ENCODE measurements at regions not wholly inside any gene's neighbourhood (a gene's known extent, or its start where the extent isn't known, plus 50 kb on each side); places are given as distances from the start of the nearest gene placed in this dataset.

DNA sequence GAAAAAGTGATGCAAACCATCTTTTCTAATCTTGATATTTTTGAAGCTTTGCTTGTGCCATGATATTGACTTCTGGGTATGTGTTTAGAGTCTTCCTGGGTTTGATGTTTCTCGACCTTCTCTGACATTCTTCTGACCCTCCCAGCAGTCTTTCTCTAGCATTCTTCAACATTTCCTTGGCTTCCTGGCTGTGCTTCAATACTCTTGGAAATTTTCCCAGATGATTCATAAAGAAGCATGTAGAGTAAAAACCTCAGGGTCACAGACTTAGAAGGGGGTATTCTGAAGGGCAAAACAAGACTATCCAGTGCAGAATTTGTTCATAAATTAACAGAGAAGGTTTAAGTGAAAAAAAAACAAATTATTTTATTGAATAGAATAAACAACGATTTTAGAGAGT lies 946.3 kb upstream of the PCDH9 start:
- no peak overlapping the region for H3K27ac ChIP-seq (ENCODE audit: low read depth in 1 of 2, low read length in 2 of 2)
- no peak overlapping the region for H3K9ac ChIP-seq (ENCODE audit: low read depth in 1 of 2, low read length in 2 of 2)
- TF ChIP-seq, protein P1, sequence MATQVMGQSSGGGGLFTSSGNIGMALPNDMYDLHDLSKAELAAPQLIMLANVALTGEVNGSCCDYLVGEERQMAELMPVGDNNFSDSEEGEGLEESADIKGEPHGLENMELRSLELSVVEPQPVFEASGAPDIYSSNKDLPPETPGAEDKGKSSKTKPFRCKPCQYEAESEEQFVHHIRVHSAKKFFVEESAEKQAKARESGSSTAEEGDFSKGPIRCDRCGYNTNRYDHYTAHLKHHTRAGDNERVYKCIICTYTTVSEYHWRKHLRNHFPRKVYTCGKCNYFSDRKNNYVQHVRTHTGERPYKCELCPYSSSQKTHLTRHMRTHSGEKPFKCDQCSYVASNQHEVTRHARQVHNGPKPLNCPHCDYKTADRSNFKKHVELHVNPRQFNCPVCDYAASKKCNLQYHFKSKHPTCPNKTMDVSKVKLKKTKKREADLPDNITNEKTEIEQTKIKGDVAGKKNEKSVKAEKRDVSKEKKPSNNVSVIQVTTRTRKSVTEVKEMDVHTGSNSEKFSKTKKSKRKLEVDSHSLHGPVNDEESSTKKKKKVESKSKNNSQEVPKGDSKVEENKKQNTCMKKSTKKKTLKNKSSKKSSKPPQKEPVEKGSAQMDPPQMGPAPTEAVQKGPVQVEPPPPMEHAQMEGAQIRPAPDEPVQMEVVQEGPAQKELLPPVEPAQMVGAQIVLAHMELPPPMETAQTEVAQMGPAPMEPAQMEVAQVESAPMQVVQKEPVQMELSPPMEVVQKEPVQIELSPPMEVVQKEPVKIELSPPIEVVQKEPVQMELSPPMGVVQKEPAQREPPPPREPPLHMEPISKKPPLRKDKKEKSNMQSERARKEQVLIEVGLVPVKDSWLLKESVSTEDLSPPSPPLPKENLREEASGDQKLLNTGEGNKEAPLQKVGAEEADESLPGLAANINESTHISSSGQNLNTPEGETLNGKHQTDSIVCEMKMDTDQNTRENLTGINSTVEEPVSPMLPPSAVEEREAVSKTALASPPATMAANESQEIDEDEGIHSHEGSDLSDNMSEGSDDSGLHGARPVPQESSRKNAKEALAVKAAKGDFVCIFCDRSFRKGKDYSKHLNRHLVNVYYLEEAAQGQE (IDR thresholded peaks at IDR 0.05), result no peak
- TF ChIP-seq JUND (IDR thresholded peaks at IDR 0.05) (no peak), FOXA2 (IDR thresholded peaks at IDR 0.05) (no peak), RAD21 (IDR thresholded peaks at IDR 0.05) (no peak), HNF4G (IDR thresholded peaks at IDR 0.05) (no peak), NR2F2 (IDR thresholded peaks at IDR 0.05) (no peak), GABPA (IDR thresholded peaks at IDR 0.05 in 1 of 2, conservative IDR thresholded peaks at IDR 0.05 in 1 of 2) (no peak), EGR1 (IDR thresholded peaks at IDR 0.05; ENCODE audit: low read depth in 2 of 2) (no peak), SP1 (IDR thresholded peaks at IDR 0.05) (no peak), FOXA1 (IDR thresholded peaks at IDR 0.05) (no peak), RXRA (IDR thresholded peaks at IDR 0.05) (no peak), TAF1 (conservative IDR thresholded peaks at IDR 0.05) (no peak), HNF4A (conservative IDR thresholded peaks at IDR 0.05) (no peak), YY1 (IDR thresholded peaks at IDR 0.05) (no peak)
- TF ChIP-seq, protein P2, sequence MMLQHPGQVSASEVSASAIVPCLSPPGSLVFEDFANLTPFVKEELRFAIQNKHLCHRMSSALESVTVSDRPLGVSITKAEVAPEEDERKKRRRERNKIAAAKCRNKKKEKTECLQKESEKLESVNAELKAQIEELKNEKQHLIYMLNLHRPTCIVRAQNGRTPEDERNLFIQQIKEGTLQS (IDR thresholded peaks at IDR 0.05), result no peak
- TF ChIP-seq, protein P3, sequence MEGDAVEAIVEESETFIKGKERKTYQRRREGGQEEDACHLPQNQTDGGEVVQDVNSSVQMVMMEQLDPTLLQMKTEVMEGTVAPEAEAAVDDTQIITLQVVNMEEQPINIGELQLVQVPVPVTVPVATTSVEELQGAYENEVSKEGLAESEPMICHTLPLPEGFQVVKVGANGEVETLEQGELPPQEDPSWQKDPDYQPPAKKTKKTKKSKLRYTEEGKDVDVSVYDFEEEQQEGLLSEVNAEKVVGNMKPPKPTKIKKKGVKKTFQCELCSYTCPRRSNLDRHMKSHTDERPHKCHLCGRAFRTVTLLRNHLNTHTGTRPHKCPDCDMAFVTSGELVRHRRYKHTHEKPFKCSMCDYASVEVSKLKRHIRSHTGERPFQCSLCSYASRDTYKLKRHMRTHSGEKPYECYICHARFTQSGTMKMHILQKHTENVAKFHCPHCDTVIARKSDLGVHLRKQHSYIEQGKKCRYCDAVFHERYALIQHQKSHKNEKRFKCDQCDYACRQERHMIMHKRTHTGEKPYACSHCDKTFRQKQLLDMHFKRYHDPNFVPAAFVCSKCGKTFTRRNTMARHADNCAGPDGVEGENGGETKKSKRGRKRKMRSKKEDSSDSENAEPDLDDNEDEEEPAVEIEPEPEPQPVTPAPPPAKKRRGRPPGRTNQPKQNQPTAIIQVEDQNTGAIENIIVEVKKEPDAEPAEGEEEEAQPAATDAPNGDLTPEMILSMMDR (IDR thresholded peaks at IDR 0.05; ENCODE audit: low read depth, low read length, missing input control), result no peak
- TF ChIP-seq, protein P4, sequence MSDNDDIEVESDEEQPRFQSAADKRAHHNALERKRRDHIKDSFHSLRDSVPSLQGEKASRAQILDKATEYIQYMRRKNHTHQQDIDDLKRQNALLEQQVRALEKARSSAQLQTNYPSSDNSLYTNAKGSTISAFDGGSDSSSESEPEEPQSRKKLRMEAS (IDR thresholded peaks at IDR 0.05), result no peak
- TF ChIP-seq, protein P5, sequence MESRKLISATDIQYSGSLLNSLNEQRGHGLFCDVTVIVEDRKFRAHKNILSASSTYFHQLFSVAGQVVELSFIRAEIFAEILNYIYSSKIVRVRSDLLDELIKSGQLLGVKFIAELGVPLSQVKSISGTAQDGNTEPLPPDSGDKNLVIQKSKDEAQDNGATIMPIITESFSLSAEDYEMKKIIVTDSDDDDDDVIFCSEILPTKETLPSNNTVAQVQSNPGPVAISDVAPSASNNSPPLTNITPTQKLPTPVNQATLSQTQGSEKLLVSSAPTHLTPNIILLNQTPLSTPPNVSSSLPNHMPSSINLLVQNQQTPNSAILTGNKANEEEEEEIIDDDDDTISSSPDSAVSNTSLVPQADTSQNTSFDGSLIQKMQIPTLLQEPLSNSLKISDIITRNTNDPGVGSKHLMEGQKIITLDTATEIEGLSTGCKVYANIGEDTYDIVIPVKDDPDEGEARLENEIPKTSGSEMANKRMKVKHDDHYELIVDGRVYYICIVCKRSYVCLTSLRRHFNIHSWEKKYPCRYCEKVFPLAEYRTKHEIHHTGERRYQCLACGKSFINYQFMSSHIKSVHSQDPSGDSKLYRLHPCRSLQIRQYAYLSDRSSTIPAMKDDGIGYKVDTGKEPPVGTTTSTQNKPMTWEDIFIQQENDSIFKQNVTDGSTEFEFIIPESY (IDR thresholded peaks at IDR 0.05), result no peak
- WGBS, result 44% methylated on average over 2 of the region's 2 CpGs
- H3K36me3 ChIP-seq (ENCODE audit: control insufficient read depth in 4 of 4, insufficient read depth in 3 of 4, low read depth in 1 of 4, low read length in 3 of 4), result no peaks in the 10 kb centered on the region
- peaks cover 0 to 2% (median 0%) of the 10 kb centered on the region in 4 donors for H3K27me3 ChIP-seq (ENCODE audit: control insufficient read depth in 4 of 4, insufficient read depth in 4 of 4, low read length in 3 of 4)
- H3K9me3 ChIP-seq (ENCODE audit: control insufficient read depth in 4 of 4, low read length in 3 of 4), result no peaks in the 10 kb centered on the region
- H3K4me3 ChIP-seq (ENCODE audit: low read depth in 1 of 3, low read length in 3 of 3), result no peak overlapping the region
- H3K4me1 ChIP-seq (ENCODE audit: control insufficient read depth in 4 of 4, insufficient read depth in 4 of 4, low read length in 3 of 4), result no peaks in the 10 kb centered on the region
- no peak for DNase-seq (ENCODE audit: low spot score)
